ENCODE measurements at regions not wholly inside any gene's neighbourhood (a gene's known extent, or its start where the extent isn't known, plus 50 kb on each side); places are given as distances from the start of the nearest gene placed in this dataset.

- H3K36me3 Mint-ChIP-seq (ENCODE audit: low read depth) = no peaks in the 10 kb centered on the region
- TF ChIP-seq CTCF (IDR thresholded peaks at IDR 0.05) = no peak
- peaks cover 10% of the 10 kb centered on the region for H3K27me3 Mint-ChIP-seq (ENCODE audit: insufficient read depth)
- no peak overlapping the region for H3K4me3 Mint-ChIP-seq
- no peak overlapping the region for H3K27ac Mint-ChIP-seq
- 0 out of 2 replicates have a peak, but pooled peaks cover 7% of the 10 kb centered on the region for H3K4me1 Mint-ChIP-seq (ENCODE audit: low read depth)
- H3K9me3 Mint-ChIP-seq = no peaks in the 10 kb centered on the region
- DNase-seq = no peak
Observed at GRCh38 chrX:68909945-68910344, 81.1 kb downstream of the EFNB1 start.

GRCh38 chrX:68908071-68908470 is 79.2 kb downstream of the EFNB1 start:
- Mint-ChIP-seq H3K36me3 (ENCODE audit: low read depth) (no peaks in the 10 kb centered on the region), H3K27me3 (ENCODE audit: insufficient read depth) (peaks cover 6% of the 10 kb centered on the region), H3K4me1 (ENCODE audit: low read depth) (0 out of 2 replicates have a peak, but pooled peaks cover 7% of the 10 kb centered on the region), H3K9me3 (no peaks in the 10 kb centered on the region), H3K4me3 (no peak overlapping the region), H3K27ac (no peak overlapping the region)
- no peak for TF ChIP-seq CTCF (IDR thresholded peaks at IDR 0.05)
- no peak for DNase-seq

- DNase-seq = no peak
- Mint-ChIP-seq H3K4me1 (ENCODE audit: low read depth) (no peaks in the 10 kb centered on the region), H3K4me3 (no peak overlapping the region), H3K27me3 (ENCODE audit: insufficient read depth) (peaks cover 13% of the 10 kb centered on the region), H3K9me3 (no peaks in the 10 kb centered on the region), H3K36me3 (ENCODE audit: low read depth) (no peaks in the 10 kb centered on the region), H3K27ac (no peak overlapping the region)
- no peak for TF ChIP-seq CTCF (IDR thresholded peaks at IDR 0.05)
Observed at GRCh38 chrX:68902706-68903504, 74.1 kb downstream of the EFNB1 start.

GRCh38 chrX:68901519-68901918 is 72.7 kb downstream of the EFNB1 start:
- Mint-ChIP-seq H3K4me1 (ENCODE audit: low read depth) (no peaks in the 10 kb centered on the region), H3K36me3 (ENCODE audit: low read depth) (no peaks in the 10 kb centered on the region), H3K9me3 (no peaks in the 10 kb centered on the region), H3K27me3 (ENCODE audit: insufficient read depth) (peaks cover 16% of the 10 kb centered on the region), H3K27ac (no peak overlapping the region), H3K4me3 (no peak overlapping the region)
- no peak for DNase-seq
- no peak for TF ChIP-seq CTCF (IDR thresholded peaks at IDR 0.05)

GRCh38 chrX:68898598-68898997 is 69.8 kb downstream of the EFNB1 start:
- Mint-ChIP-seq H3K9me3 (no peaks in the 10 kb centered on the region), H3K4me3 (no peak overlapping the region), H3K4me1 (ENCODE audit: low read depth) (no peaks in the 10 kb centered on the region), H3K27me3 (ENCODE audit: insufficient read depth) (peaks cover 17% of the 10 kb centered on the region), H3K36me3 (ENCODE audit: low read depth) (no peaks in the 10 kb centered on the region), H3K27ac (no peak overlapping the region)
- TF ChIP-seq CTCF (IDR thresholded peaks at IDR 0.05) = no peak
- no peak for DNase-seq

Measured in HFFc6 (cell line).